ENCODE measurements at regions not wholly inside any gene's neighbourhood (a gene's known extent, or its start where the extent isn't known, plus 50 kb on each side); places are given as distances from the start of the nearest gene placed in this dataset.

- H3K9me3 ChIP-seq (ENCODE audit: control insufficient read depth, insufficient read depth, low read depth, low read length) = no peaks in the 10 kb centered on the region
- TF ChIP-seq MYNN (tag by site-specific recombination; IDR thresholded peaks at IDR 0.05; ENCODE audit: borderline replicate concordance) (no peak), ZNF10 (tag by site-specific recombination; IDR thresholded peaks at IDR 0.05) (no peak), ZNF639 (tag by site-specific recombination; IDR thresholded peaks at IDR 0.05) (no peak), MZF1 (tag by site-specific recombination; IDR thresholded peaks at IDR 0.05; ENCODE audit: borderline replicate concordance) (no peak), HOXD13 (CRISPR knock-in tag; IDR thresholded peaks at IDR 0.05; ENCODE audit: borderline replicate concordance) (no peak), ZNF654 (tag by site-specific recombination; IDR thresholded peaks at IDR 0.05; ENCODE audit: low read depth) (no peak), SP2 (tag by site-specific recombination; IDR thresholded peaks at IDR 0.05) (no peak), ZNF394 (tag by site-specific recombination; IDR thresholded peaks at IDR 0.05; ENCODE audit: borderline replicate concordance) (no peak), ZNF529 (tag by site-specific recombination; IDR thresholded peaks at IDR 0.05; ENCODE audit: insufficient replicate concordance) (no peak), GLI4 (tag by site-specific recombination; IDR thresholded peaks at IDR 0.05) (no peak), ZNF792 (tag by site-specific recombination; IDR thresholded peaks at IDR 0.05) (no peak), ZNF701 (tag by site-specific recombination; IDR thresholded peaks at IDR 0.05) (no peak), ZNF391 (tag by site-specific recombination; IDR thresholded peaks at IDR 0.05; ENCODE audit: borderline replicate concordance, low read depth) (no peak), ZNF501 (tag by site-specific recombination; IDR thresholded peaks at IDR 0.05) (no peak), ZSCAN5A (tag by site-specific recombination; IDR thresholded peaks at IDR 0.05) (no peak), ZSCAN18 (tag by site-specific recombination; IDR thresholded peaks at IDR 0.05) (no peak)
- TF ChIP-seq, protein P1, sequence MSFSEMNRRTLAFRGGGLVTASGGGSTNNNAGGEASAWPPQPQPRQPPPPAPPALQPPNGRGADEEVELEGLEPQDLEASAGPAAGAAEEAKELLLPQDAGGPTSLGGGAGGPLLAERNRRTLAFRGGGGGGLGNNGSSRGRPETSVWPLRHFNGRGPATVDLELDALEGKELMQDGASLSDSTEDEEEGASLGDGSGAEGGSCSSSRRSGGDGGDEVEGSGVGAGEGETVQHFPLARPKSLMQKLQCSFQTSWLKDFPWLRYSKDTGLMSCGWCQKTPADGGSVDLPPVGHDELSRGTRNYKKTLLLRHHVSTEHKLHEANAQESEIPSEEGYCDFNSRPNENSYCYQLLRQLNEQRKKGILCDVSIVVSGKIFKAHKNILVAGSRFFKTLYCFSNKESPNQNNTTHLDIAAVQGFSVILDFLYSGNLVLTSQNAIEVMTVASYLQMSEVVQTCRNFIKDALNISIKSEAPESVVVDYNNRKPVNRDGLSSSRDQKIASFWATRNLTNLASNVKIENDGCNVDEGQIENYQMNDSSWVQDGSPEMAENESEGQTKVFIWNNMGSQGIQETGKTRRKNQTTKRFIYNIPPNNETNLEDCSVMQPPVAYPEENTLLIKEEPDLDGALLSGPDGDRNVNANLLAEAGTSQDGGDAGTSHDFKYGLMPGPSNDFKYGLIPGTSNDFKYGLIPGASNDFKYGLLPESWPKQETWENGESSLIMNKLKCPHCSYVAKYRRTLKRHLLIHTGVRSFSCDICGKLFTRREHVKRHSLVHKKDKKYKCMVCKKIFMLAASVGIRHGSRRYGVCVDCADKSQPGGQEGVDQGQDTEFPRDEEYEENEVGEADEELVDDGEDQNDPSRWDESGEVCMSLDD (tag by site-specific recombination; IDR thresholded peaks at IDR 0.05) = no peak
- TF ChIP-seq, protein P2, sequence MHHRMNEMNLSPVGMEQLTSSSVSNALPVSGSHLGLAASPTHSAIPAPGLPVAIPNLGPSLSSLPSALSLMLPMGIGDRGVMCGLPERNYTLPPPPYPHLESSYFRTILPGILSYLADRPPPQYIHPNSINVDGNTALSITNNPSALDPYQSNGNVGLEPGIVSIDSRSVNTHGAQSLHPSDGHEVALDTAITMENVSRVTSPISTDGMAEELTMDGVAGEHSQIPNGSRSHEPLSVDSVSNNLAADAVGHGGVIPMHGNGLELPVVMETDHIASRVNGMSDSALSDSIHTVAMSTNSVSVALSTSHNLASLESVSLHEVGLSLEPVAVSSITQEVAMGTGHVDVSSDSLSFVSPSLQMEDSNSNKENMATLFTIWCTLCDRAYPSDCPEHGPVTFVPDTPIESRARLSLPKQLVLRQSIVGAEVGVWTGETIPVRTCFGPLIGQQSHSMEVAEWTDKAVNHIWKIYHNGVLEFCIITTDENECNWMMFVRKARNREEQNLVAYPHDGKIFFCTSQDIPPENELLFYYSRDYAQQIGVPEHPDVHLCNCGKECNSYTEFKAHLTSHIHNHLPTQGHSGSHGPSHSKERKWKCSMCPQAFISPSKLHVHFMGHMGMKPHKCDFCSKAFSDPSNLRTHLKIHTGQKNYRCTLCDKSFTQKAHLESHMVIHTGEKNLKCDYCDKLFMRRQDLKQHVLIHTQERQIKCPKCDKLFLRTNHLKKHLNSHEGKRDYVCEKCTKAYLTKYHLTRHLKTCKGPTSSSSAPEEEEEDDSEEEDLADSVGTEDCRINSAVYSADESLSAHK (tag by site-specific recombination; IDR thresholded peaks at IDR 0.05) = no peak
- TF ChIP-seq, protein P3, sequence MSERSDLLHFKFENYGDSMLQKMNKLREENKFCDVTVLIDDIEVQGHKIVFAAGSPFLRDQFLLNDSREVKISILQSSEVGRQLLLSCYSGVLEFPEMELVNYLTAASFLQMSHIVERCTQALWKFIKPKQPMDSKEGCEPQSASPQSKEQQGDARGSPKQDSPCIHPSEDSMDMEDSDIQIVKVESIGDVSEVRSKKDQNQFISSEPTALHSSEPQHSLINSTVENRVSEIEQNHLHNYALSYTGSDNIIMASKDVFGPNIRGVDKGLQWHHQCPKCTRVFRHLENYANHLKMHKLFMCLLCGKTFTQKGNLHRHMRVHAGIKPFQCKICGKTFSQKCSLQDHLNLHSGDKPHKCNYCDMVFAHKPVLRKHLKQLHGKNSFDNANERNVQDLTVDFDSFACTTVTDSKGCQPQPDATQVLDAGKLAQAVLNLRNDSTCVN (tag by site-specific recombination; optimal IDR thresholded peaks at IDR 0.05) = no peak
- TF ChIP-seq, protein P4, sequence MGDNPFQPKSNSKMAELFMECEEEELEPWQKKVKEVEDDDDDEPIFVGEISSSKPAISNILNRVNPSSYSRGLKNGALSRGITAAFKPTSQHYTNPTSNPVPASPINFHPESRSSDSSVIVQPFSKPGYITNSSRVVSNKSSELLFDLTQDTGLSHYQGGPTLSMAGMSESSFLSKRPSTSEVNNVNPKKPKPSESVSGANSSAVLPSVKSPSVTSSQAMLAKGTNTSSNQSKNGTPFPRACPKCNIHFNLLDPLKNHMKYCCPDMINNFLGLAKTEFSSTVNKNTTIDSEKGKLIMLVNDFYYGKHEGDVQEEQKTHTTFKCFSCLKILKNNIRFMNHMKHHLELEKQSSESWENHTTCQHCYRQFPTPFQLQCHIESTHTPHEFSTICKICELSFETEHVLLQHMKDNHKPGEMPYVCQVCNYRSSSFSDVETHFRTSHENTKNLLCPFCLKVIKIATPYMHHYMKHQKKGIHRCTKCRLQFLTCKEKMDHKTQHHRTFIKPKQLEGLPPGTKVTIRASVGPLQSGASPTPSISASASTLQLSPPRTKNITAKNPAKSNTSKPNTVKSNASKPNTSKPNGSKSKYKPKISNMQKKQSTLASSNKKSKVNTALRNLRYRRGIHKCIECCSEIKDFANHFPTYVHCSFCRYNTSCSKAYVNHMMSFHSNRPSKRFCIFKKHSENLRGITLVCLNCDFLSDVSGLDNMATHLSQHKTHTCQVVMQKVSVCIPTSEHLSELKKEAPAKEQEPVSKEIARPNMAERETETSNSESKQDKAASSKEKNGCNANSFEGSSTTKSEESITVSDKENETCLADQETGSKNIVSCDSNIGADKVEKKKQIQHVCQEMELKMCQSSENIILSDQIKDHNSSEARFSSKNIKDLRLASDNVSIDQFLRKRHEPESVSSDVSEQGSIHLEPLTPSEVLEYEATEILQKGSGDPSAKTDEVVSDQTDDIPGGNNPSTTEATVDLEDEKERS (tag by site-specific recombination; IDR thresholded peaks at IDR 0.05) = no peak
- ChIA-PET CTCF (no interaction called here), POLR2A (no interaction called here)
- no peaks in the 10 kb centered on the region for H3K36me3 ChIP-seq (ENCODE audit: control insufficient read depth in 2 of 2, insufficient read depth in 1 of 2, low read length in 2 of 2)
- no peak overlapping the region for H3K27ac ChIP-seq (ENCODE audit: extremely low read depth, low read depth, low read length)
- no peaks in the 10 kb centered on the region for H3K4me1 ChIP-seq (ENCODE audit: control insufficient read depth, insufficient read depth, low read length)
- no peak overlapping the region for H3K4me3 ChIP-seq (ENCODE audit: low read depth, low read length)
Observed at GRCh38 chr5:21687621-21688020, 1165.5 kb downstream of the CDH12 start.
